HG02943 (cell line): ENCODE measurements at regions not wholly inside any gene's neighbourhood (a gene's known extent, or its start where the extent isn't known, plus 50 kb on each side); places are given as distances from the start of the nearest gene placed in this dataset.
"Not testable (repeated sequence)": the region's sequence is repeated elsewhere in the genome, so short reads cannot be mapped to it uniquely, and the experiment has no call there.

Experiments used
- ATAC-seq: cut with Tn5 transposase; IDR thresholded peaks from one replicate; pipeline ENCODE4 v1.9.1; 2021; ENCODE audit warnings: mild to moderate bottlenecking, low read depth, moderate library complexity; ENCODE audit not compliant: unreplicated experiment

GRCh38 chr14:36418937-36419336, 98.5 kb upstream of the MBIP start:
- no peak for ATAC-seq

GRCh38 chr14:36411951-36412350, 91.5 kb upstream of the MBIP start:
- not testable (repeated sequence) for ATAC-seq

GRCh38 chr14:36408388-36408787, 88.0 kb upstream of the MBIP start:
- no peak for ATAC-seq

GRCh38 chr14:36405589-36406274, 85.3 kb upstream of the MBIP start:
- ATAC-seq = no peak

GRCh38 chr14:36402867-36403266, 82.4 kb upstream of the MBIP start:
- ATAC-seq = no peak

- ATAC-seq = no peak
Observed at GRCh38 chr14:36398463-36399291, 78.2 kb upstream of the MBIP start.

- no peak for ATAC-seq
Observed at GRCh38 chr14:36397357-36397756, 76.9 kb upstream of the MBIP start.

GRCh38 chr14:36396798-36397197, 76.4 kb upstream of the MBIP start:
- ATAC-seq = no peak

- ATAC-seq = no peak
Observed at GRCh38 chr14:36394593-36394992, 74.2 kb upstream of the MBIP start.

- ATAC-seq = no peak
Observed at GRCh38 chr14:36390718-36391117, 70.3 kb upstream of the MBIP start.

GRCh38 chr14:36383767-36384431, 63.5 kb upstream of the MBIP start:
- ATAC-seq = no peak

- peak; percentile 83 for ATAC-seq
Observed at GRCh38 chr14:36373982-36374673, 53.7 kb upstream of the MBIP start.
